Stimulated activated CD4-positive, alpha-beta T cell treated with anti-CD3 and anti-CD28 coated beads, Interleukin-2, amount 100 ng/mL, for 4 hours (primary cell): ENCODE measurements at regions not wholly inside any gene's neighbourhood (a gene's known extent, or its start where the extent isn't known, plus 50 kb on each side); places are given as distances from the start of the nearest gene placed in this dataset.
"Not testable (repeated sequence)": the region's sequence is repeated elsewhere in the genome, so short reads cannot be mapped to it uniquely, and the experiment has no call there.

Experiments
- DNase-seq: peaks from one replicate; pipeline ENCODE4 v3.0.0-alpha.2; 2020; ENCODE audit warnings: low read depth

GRCh38 chr2:89299196-89299595, 607.7 kb downstream of the RPIA start:
- DNase-seq, result not testable (repeated sequence)

GRCh38 chr2:89305623-89306022, 614.1 kb downstream of the RPIA start:
- not testable (repeated sequence) for DNase-seq

GRCh38 chr2:89306869-89307637, 615.6 kb downstream of the RPIA start:
- DNase-seq, result not testable (repeated sequence)

- not testable (repeated sequence) for DNase-seq
These were observed 627.5 kb downstream of the RPIA start for GRCh38 chr2:89318990-89319389.

GRCh38 chr2:89325894-89326293, 634.4 kb downstream of the RPIA start:
- not testable (repeated sequence) for DNase-seq

- DNase-seq, result not testable (repeated sequence)
These were observed 635.0 kb downstream of the RPIA start for GRCh38 chr2:89326455-89326854.

- not testable (repeated sequence) for DNase-seq
These were observed 637.3 kb downstream of the RPIA start for GRCh38 chr2:89328790-89329189.
